GM18505 (cell line): ENCODE measurements at regions not wholly inside any gene's neighbourhood (a gene's known extent, or its start where the extent isn't known, plus 50 kb on each side); places are given as distances from the start of the nearest gene placed in this dataset.

Experiments
- ATAC-seq: cut with Tn5 transposase; IDR thresholded peaks from one replicate; pipeline ENCODE4 v1.9.1; 2021; ENCODE audit not compliant: unreplicated experiment
- POLR2A ChIP-seq: IDR thresholded peaks from 4 replicates; pipeline ENCODE4 v1.6.1; 2011; ENCODE audit warnings: borderline replicate concordance; ENCODE audit not compliant: insufficient read depth, insufficient read length; ENCODE audit errors: extremely low read depth

DNA sequence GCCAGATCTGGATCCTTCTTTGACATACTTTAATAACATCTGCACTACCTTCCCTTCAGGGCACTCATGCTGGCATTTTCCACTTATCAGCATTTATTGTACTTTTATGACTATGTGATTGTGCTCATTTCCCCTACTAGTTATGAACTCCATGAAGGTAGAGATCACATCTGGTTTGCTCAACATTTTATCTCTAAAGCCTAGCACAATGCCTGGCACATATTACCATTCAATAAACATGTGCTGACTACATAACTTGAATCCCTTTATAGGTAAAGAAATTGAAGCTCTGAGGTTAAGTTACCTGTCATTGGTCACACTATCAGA lies 221.2 kb downstream of the HHIPL2 start:
- no peak for TF ChIP-seq POLR2A
- no peak for ATAC-seq

DNA sequence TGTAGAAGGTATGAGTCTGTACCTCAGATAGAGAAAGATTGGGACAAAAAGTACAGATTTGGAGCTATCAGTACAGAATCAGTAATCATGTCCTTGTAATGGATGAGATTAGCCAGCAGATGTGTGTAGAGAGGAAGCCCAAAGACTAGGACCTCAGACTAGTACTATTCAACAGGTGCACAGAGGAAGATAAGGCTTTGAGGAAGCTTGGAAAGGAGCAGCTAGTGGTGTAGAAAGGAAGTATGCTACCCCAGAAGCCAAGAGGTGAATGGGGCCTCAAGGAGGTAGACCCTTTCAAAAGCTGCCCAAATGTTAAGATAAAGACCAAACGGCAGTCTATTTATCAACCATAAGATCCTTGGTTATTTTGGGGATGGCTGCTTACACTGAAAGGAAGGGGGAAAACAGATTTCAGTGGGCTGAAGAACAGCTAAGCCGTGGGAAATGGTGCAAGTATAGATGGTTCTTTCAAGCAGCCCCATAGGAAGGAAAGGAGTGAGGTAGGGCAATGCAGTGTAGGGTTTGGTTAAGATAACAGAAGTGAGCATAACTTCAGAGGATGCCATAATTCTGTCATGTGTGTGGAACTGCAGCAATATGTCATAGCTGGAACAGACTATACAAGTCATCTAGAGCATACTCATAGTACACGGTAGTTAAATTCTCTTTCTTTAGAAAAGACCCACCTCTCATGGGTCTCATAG lies 221.7 kb downstream of the HHIPL2 start:
- no peak for ATAC-seq
- no peak for TF ChIP-seq POLR2A

DNA sequence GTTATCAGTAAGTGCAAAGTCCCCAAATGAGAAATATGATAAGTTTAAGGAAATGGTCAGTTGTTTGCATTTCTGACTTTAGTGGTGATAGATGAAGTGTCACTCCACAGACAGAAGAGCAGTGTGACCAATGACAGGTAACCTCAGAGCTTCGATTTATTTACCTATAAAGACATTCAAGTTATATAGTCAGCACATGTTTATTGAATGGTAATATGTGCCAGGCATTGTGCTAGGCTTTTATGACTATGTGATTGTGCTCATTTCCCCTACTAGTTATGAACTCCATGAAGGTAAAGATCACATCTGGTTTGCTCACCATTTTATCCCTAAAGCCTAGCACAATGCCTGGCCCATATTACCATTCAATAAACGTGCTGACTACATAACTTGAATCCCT lies 222.4 kb downstream of the HHIPL2 start:
- ATAC-seq = no peak
- TF ChIP-seq POLR2A = no peak

DNA sequence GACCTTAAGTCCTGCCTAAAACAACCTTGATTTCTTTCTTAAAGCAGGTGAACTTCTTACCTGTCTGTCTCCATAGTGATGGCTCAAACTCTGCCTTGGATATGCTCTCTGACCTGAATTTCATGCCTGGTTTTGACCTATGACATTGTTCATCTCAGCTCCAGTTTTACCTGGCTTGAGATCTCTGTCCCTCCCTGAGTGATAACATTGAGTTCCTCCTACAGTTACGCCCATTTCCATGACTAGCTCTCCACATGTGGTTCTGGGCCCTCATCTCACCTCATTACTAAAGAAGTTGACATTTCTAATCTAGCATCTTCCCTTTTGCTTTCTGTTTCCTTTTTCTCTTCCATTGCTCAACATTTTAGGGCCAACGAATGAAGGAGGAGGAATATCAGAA lies 233.1 kb downstream of the HHIPL2 start:
- ATAC-seq = no peak
- no peak for TF ChIP-seq POLR2A

DNA sequence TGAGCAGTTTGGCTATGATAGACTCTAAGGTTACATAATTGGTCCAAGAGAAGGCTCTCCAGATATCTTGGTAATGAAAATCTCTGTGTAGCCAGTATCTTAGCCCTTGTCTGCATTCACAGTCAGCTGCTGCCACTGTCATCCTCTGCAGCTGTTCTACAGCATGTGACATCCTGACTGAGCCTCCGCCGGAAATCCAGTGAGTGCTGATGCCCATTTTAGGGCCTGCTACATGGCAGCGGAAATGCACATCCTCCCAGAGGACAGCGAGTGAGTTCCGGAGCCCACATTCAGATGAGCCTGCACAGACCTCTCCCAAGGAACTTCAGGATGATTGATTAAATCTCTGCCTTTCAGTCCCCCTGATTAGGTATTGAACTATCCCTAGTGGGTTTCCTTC lies 237.1 kb downstream of the HHIPL2 start:
- ATAC-seq = no peak
- no peak for TF ChIP-seq POLR2A

DNA sequence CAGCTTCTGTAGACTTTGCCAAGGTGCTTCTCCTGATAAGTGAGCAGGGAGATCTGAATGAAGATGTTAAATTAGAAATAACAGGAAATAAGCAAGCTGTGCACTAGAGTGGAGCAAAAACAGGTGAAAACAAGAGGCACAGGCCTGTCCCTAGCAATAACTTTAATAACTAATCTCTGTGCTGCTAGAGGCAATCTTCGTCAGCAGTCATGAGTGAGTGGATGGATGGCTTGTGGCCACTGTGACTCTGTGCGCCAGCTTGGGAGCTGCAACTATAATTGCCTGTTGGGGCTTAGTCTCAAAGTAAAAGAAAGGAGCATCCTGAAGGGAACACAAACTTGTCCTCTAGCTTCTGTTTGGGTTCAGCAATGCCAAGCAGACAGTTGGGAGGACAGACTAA lies 240.3 kb downstream of the HHIPL2 start:
- TF ChIP-seq POLR2A = no peak
- ATAC-seq = no peak

DNA sequence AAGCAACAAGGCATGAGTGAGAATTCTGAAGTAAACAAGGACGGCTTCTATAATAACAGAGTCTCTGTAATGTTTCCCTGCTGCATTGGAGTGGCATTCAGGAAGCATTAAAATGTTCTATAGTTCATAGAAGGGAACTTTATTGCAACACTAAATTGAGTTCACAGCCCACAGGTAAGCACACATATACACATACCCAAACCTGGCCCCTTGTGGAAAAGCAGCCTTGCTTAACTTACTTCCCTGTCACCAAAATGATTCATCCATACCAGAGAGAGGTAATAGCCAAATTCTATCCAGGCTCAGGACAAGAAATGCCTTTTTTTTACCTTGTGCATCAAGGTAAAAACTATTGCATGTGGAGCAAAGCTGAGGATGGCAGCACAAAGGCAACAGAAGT lies 241.4 kb downstream of the HHIPL2 start:
- no peak for TF ChIP-seq POLR2A
- ATAC-seq = no peak

DNA sequence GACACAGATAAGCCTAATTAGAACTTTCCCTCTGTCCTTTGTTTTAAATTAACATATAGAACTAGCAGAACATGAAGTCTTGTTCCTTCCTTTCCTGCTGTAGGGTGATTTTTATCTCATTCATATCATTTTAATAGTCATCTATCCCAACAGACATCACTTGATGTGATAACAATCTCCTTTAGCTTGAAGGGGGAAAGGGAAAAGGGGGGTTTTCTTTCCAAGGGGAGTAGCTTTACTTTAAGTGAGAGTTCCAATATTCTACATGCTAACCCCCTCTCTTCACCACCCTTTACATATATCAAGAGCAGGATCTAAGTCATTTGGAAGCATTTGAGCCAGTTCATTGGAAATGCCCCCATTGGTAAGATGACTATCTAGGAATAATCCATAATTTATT lies 241.9 kb downstream of the HHIPL2 start:
- no peak for ATAC-seq

DNA sequence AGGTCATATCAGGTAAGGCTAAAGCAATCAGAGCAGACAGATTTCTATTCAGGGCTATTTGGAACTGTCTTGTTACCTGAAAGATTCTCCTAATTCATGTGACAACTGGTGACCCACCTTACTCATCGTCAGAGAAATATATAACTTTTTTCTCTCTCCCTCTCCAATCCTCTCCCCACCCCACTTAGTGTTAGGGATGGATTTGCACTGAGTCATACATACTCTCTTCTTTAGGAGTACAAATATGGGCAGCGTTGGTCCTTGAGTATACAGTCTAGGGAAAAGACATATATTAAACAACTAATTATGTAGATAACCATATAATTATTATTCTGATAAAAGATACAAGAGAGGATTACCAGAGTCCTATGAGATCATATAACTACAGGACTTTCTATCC lies 246.3 kb downstream of the HHIPL2 start:
- no peak for ATAC-seq
- no peak for TF ChIP-seq POLR2A

More for the DNA sequence above, 241.9 kb downstream of the HHIPL2 start:
- no peak for TF ChIP-seq POLR2A

DNA sequence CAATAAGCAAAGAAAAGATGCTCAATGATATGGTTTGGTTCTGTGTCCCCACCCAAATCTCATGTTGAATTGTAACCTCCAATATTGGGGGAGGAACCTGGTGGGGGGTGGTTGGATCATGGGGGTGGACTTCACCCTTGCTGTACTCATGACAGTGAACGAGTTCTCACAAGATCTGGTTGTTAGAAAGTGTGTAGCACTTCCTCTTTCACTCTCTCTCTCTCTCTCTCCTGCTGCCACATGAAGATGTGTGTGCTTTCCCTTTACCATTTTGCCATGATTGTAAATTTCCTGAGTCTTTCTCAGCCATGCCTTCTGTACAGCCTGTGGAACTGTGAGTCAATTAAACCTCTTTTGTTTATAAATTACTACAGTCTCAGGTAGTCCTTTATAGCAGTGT lies 248.4 kb downstream of the HHIPL2 start:
- TF ChIP-seq POLR2A = no peak
- no peak for ATAC-seq

DNA sequence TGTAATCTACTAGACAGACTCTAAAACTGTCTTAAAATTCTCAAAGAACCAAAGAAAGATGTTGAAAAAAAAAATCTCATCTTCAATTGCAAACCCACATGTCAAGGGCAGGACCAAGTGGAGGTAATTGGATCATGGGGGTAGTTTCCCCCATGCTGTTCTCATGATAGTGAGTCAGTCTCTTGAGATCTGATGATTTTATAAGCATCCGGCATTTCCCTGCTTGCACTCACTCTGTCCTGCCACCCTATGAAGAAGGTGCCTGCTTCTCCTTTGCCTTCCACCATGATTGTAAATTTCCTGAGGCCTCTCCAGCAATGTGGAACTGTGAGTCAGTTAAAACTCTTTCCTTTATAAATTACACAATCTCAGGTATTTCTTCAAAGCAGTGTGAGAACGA lies 257.0 kb downstream of the HHIPL2 start:
- no peak for TF ChIP-seq POLR2A
- no peak for ATAC-seq

DNA sequence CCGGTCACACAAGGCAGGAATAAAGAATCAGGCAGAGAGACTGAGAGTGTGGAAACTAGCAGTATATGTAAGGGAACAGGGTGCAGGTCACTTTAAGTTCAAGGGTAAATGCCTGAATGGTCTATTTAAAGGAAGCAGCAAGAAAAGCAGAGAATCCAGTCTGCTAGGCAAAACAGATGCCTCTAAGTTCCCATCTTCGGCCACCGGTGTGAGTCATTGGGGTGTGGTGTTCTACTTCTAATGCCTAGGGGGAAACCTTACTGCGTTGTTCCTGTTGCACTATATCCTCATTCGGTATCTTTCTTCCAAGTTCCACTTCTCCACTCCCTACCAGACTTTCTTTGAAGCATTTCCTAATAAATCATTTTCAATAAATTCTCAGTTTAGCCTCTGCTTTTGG lies 259.9 kb downstream of the HHIPL2 start:
- no peak for ATAC-seq
- TF ChIP-seq POLR2A = no peak

DNA sequence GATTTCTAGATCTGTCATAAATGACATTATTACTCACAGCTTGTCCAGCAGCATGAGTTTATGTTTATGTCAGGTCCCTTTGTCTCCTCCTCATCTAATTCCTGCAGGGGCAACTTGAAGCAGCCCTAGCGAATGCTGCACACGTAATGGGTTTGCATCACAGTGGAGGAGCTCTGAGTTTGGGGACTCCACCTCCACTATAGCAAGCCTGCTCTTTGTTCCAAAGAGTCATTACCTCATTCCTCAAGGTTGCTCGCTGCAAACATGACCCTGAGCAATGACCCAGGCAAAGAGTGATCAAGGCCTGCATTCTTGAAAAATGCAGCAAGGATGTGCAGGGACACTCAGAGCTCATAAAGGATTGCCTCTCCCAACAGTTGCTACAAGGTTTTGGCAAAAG lies 261.9 kb downstream of the HHIPL2 start:
- no peak for TF ChIP-seq POLR2A
- ATAC-seq = no peak

DNA sequence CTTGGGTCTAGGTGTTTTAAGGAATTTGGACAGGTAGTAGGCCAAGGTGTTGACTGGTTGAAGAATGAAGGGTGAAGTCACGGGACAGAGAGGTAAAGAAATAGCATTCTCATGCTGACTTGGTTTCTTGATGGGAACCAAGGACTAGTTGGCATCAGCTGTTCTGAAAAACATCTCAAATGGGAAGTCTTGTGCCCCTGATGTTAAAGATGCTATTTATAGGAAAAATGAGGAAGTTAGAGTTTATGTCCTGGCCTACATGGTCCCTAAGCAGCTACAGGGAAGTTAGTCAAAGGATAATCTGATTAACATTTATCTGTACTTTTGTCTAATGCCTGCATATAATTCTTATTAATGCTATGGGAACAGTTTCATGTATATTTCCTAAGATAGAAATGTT lies 262.4 kb downstream of the HHIPL2 start:
- TF ChIP-seq POLR2A = no peak

DNA sequence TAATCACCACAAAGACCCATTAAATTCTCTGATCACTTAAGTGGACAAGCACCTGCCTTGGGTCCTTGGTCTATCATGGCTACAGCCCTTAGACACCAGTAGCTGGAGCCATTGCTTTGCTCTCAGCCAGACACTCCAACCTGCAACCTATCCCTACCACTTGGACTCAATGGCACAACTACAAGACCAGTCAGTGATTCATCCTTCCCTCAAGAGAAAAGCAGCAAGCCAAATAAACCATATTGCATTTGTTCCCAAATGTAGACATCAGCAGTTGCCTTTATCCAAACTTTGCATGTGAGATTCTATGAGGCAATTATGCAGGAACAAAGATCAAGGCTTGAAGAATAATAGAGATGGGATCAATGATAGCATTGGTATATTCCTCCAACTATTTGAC lies 263.4 kb downstream of the HHIPL2 start:
- TF ChIP-seq POLR2A = no peak
- ATAC-seq = no peak

More for the DNA sequence above, 262.4 kb downstream of the HHIPL2 start:
- no peak for ATAC-seq
